Activated CD4-positive, CD25-positive, alpha-beta regulatory T cell treated with anti-CD3 and anti-CD28 coated beads, Interleukin-2, amount 50 U/mL, for 72 hours (primary cell): ENCODE measurements at regions not wholly inside any gene's neighbourhood (a gene's known extent, or its start where the extent isn't known, plus 50 kb on each side); places are given as distances from the start of the nearest gene placed in this dataset.

Source experiments
- DNase-seq: peaks from one replicate; pipeline ENCODE4 v3.0.0; 2021

DNA sequence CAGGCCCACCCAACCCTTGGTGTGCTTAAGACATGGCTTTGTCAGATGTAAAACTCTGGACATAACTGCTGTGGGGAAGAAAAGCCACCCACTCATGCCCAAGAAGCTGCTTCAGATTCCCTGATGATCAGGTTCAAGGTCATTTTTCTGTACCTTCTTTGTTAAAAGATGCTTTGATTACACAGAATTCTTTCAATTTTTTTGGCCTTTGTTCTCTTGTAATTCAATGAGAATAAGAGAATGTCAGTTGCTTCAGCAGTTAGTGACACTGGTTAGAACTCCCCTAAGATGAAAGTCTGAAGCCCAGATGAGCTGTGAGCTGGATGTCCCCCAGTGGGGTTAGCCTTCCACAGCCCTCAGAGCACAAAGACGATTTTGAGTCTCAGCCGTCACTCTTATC, 152.7 kb downstream of the CHRM3 start:
- no peak for DNase-seq

DNA sequence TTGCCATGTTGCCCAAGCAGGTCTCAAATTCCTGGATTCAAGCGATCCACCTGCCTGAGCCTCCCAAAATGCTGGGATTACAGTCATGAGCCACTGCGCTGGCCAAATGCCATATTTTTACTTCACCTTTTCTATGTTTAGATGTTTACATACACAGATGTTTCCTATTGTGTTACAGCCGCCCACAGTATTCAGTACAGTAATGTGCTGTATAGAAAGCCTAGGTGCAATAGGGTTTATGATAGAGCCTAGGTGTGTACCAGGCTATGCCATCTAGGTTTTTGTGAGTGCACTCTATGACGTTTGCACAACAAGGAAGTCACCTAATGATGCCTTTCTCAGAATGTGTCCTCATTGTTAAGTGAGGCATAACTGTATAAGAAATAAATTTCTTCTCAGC, 153.4 kb downstream of the CHRM3 start:
- DNase-seq, result no peak

DNA sequence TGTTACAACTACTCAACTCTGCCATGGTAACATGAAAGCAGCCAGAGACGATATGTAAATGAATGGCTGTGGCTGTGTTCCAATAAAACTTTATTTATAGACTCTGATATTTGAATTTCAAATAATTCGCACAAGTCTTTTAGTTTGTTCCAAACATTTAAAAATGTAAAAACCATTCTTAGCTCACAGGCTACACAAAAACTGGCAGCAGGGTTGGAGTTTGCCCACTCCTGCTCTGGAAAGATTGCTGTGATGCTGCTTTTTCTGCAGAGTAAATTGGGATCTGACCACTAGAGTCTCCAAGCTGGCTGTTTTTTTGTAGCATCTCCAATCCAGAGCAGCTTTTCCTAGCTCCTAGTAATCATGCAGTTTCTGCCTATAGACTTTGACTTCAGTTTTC, 157.5 kb downstream of the CHRM3 start:
- DNase-seq, result no peak

DNA sequence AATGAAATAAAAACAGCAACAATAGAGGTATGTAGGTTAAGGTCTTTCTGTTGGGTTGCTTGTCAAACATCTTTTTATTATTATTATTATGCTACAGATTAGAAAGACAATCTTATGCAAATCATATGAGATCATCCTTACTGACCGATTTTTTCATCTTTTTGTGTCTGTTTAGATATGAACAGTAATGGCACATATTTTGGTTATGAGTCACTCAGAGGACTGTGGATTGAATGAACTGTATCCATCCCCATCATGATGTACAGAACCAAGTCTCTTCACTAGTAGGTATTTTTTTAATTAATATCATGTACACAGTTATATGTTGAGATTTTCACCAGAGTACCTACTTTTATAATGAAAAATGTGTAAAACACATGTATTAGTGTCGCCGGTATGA, 159.1 kb downstream of the CHRM3 start:
- no peak for DNase-seq

DNA sequence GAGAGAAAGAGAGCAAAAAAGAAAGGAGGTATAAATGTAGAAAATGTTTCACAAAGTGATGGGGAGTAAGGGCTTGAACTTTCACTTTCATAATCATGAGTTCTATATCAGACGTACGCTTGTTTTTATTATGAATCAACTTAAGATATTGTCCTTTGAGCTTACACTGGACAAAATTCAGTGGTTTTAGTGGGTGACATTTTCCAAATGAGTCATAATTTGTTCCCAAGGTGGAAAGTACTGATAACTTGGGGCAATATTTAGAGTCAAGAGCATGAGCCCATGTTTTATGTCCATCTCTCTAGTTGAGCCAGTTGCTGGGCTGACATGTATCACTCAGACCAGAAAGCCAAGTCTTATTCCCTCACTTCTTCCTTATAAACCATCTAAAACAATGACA, 161.6 kb downstream of the CHRM3 start:
- no peak for DNase-seq

DNA sequence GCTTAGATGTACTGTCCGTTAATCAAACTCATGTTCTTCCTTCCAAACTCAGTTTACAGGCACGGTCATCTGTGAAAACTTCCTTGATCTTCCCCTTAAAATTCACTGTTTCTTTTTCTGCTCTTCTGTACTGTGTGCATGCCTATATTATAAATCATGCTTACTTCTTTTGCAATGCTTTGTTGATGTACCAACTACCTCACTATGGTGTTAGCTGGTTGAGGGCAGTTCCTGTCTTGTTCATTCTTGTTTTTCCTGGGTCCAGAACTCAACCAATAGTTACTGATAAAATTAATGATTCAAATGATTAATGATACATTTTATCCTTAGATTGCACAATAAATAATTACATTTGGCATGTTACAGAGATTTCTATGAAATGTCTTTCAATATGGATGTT, 163.8 kb downstream of the CHRM3 start:
- DNase-seq, result no peak

DNA sequence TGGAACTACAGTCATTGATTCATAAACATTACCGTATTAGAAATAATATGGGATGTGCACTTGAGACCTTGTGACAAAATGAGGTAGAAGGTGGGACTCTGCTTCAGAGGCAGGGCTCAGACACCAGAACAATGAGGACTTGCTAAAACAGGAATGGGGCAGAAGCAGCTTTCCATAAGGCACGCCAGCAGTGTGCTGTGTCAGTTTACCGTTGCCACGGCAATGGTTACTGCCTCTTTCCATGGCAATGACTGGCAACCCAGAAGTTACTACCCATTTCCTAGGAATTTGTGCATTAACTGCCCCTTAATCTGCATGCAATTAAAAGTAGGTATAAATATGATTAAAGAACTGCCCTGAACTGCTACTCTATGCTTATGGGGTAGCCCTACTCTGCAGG, 169.0 kb downstream of the CHRM3 start:
- DNase-seq, result no peak

DNA sequence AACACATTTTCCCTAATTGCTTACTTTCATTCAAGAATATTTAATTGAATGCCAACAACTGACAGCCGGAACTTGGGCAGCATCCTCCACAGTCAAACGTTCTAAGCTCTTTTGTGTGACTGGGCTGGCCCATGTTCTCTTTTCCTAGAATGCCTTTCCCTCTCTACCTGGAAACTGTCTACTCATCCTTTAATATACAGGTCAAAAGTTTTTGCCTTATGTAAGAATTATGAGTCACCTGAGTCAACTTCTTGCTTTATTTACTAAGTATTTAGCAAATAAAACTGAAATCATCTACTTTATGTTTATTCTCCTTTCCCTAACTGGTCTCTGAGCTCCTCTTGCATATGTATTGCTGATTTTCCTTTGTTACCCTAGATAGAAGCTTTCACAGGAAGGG, 172.2 kb downstream of the CHRM3 start:
- no peak for DNase-seq

DNA sequence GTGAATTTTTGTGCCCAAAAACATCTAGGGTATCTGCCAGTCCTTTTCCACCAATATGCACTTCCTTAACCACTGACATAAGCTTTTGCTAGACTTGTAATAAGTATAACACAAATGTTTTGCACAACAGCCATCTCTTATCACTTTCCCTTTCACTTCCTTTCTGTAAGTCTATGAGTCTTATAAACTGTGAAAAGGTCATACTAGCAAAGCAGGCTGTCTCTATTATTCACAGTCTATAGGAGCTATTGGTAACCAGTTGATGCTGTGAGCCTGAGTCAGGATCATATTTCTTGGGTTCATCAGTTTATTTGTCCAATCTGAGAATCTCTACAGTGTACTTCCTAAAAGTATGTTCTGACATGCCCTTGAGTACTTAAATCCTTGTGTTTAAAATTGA, 172.6 kb downstream of the CHRM3 start:
- no peak for DNase-seq

DNA sequence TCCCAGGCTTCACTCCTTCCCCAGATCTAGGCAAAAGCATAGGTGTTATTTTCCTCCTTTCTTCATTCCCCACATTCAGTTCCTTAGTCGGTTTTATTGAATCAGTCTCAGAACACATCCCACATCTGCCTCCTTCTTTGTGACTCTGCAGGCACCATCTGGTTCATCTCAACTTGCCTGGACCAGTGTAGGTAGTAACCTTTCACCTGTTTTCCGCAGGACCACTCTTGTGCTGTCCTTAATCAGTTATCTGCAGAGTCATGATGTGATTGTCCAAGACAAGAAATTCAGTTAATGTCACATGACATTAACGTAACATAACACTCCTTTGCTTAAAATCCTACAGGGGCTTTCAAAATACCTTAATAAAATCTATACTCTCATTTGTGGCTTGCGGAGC, 174.6 kb downstream of the CHRM3 start:
- no peak for DNase-seq

DNA sequence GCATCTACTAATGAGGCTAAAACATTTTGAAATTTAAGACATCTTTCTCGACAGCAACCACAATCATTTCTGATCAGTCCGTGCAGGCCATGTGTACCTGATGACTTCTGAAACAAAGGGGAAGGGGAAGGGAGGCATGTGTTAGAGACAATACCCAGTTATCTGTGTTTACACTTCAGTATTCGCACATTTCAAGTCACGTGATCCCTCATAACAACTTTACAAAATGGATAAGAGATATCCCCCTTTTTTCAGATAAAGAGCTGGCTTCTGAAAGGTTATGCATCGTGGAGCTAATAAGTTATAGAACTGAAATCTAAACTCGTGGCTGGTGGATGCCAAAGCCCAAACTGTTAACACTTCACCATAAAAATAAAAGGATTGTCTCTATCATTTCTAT, 175.7 kb downstream of the CHRM3 start:
- DNase-seq, result no peak

DNA sequence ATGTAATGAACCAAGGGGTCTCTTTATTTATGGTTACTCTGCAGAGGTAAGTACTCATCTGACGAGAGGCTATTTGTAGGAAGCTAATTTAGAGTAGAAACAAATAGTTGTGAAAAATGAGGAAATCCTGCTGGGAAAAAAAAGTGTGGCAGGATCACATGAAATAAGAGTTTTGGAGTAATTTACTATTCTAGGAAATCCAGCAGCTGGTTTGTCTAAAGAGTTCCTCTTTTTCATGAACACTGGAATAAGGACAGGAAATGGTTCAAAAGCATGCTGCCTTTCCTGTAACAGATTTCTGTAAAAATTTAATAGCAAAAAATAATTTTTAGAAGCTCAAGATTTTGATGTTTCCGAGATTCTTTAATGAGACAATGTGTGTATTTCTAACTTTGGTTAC, 177.3 kb downstream of the CHRM3 start:
- DNase-seq, result no peak

DNA sequence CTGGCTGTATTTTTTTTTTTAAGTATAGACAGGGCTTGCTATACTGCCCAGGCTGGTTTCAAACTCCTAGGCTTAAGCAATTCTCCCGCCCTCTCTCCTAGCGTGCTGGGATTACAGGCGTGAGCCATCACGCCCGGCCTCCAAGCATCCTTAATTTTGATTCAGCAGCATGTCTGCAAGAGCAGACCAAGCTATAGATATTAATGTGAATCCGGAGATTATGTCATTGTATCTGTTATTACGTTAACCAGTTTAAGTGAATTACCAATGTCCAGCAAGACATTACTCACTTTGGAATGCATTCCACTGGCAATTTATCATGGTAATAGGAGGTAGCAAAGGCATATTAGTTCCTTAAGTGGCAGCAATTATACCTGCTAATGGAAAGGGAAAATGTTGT, 179.7 kb downstream of the CHRM3 start:
- DNase-seq, result no peak

DNA sequence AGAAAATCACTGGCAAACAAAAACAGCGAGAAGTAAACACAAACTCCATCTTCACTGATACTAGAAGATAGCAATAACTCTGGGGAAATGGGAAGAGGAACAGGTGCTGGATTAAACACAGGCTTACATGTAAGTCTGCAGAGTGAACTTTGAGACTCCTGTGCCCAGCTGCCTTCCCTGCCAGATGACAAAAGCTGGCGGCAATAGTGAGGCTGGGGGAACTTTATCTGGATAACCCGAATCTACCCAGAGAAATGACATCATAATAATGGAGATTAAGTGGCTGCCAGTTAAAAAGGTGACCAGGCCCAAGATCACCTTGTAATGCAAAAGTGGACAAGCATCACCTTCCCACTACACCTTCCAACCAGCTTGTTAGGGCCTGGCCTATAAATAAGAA, 184.5 kb downstream of the CHRM3 start:
- no peak for DNase-seq

DNA sequence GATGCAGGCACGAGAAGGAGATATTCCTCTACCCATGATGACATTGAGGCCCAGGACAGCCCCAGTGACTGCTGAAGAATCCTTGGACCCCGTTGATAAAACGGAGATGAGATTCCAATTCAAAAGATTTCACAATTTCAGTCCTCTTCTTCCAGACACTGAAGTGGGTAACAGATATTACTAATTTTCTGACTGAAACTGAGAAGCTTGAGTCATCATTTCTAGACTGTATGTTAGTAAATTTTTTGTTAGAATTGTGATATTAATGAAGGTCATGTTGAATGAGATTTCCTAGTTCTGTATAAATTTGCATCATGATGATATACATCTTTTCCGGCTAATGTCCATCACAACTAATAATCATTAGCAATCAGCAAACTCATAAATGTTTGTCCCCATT, 185.8 kb downstream of the CHRM3 start:
- DNase-seq, result no peak

DNA sequence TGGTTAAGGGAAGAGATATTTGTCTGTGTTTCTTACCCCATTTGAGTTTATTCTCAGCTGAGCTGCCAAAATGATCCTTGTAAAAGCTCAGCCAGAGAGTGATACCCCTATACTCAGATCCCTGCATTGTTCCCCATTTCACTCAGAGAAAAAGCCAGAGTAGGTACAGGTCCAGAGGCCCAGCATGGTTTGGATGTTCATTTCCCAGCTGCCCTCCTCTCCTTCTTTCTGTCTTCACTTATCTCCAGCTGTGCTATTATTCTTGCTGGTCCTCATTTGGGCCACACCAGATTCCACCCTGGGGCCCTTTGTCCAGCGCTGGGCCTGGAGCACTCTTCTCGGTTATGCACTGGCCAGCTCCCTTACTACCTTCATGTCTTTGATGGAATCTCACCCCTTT, 187.7 kb downstream of the CHRM3 start:
- DNase-seq, result no peak

DNA sequence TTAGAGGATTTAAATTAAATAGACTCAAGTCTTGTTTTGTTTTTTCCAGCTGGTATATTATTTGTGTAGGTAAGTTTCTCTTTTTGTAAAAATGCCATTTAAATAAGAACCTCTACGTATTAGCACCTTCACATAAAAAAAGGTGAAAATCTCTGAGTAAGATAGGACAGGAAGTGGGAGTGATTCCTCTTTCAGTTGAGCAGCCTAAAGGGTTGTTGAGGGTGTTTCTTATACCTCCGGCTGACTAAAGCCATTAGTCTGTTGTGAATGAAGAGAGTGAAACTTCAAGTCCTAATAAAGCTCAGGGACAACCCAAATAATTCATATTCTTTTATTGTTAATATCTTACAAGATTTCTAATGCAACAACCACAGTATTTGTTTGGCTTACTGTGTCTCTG, 188.7 kb downstream of the CHRM3 start:
- DNase-seq, result no peak

DNA sequence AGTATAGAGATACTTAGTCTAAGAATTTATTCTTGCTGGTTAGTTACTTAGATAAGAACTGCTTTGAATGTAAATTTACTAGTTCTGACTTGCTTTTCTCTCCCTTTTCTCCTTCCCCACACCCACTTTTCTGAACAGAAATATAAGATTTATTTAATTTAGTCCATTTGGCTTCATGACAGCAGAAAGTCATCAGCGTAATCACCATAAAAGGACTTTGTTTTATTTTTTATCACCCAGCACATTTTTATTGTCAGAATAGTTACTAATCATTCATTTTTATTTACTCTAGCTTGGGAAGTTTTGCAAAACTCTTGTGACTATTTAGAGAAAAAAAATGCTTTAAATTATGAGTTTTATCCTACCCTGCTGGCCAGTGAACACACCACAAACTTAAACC, 197.2 kb downstream of the CHRM3 start:
- DNase-seq, result no peak

DNA sequence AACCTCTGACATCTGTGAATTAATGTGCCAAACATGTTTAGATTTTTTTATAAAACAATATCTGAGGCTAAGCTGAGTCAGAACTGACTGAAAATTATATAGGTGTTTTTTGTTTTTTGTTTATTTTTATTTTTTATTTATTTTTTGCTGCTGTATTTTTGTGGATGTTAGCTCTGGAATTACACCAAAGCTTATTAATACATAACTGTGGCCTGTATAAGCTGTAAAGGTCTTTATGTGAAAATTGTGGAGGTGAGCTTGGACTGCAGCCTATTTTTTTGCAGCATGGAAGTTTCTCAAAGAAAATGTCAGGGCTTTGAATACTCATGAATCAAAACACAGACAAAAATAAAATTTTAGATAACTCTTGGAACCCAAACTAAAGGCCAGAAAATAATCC, 199.8 kb downstream of the CHRM3 start:
- DNase-seq, result no peak

DNA sequence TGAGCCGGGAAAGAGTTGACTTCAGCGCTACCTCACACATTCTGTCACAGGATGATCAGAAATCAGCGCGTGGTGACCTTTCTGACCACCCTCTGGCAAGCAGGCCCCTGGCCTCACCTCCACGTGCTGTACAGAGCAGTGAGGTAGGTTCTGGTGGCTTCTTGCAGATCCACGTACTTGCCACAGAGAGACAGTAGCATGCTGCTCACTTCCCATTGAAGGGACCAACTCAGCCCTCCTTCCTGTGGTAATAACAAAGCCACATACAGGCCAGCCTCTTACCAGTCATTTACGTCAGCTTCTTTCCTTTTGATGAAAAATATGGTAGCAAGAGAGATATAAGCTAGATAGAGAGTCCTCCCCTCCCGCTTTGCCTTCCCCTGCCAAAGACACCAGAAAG, 200.7 kb downstream of the CHRM3 start:
- no peak for DNase-seq

DNA sequence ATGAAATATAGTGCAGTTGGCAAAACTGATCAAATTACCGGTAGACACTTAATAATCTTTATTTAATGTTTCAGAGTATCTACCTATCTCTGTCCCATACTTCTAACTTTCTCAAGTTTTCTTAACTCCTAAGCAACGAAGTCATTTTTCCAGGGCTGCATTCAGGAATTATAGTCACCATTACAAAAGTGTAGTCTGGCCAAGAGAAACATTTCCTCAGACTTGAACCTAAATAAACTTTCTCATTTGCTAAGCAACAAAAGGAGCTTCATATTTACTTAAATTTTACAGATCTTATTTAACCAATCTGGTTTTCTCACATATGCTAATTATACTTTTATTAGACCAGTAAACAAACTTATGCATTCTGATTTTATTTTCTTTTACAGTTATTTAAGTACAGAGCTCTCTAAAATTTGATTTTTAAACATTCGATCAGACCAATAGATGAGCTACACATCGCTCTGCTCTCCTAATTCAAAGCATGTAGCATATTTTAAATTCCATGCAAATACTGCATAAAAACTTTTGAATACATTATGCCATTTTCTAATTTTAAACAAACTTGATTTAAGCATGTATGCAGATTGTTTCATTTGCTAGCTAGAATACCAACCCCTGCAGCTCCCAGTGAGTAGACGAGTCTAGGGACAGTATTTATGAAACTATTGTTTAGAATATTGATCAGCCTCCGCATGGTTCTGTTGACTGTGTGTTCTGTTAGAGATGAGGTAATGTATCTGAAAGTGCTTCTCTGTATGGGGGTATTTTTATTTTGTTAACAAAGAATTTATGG, 201.4 kb downstream of the CHRM3 start:
- DNase-seq, result no peak

DNA sequence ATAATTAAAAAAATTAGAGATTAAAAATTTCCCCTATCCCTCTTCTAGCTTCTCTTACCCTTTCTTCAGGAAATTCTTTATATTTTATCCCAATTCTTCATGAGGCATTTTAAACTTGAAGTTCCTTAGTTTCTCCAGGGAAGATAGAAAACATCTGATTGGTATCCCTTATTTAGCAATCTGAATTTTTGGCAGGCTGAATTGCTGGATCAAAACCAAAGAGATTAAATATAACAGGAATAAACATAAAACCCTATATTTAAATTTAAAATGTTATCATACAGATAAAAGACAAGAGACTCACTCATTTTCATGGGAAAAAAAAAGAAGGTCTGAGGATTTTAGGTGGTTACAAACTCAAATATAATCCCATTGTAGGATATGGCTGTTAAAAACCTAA, 204.2 kb downstream of the CHRM3 start:
- DNase-seq, result no peak

DNA sequence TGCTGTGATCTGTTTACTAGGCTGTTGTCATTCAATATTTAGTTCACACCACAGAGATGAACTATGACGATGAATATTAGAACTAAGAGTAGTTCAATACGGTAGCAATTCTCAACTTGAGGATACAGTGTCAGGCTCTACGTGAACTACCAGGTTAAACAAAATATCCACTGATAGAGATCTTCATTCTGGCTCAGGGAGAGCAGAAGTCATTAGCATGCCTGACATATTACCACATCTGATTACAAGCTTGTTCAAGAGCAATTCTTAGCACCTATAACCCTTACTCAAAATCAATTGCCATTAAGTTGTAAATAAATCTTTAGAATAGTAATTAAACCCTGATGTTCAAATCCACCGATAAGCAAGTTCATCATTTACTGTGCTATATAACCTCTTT, 207.2 kb downstream of the CHRM3 start:
- DNase-seq, result no peak

DNA sequence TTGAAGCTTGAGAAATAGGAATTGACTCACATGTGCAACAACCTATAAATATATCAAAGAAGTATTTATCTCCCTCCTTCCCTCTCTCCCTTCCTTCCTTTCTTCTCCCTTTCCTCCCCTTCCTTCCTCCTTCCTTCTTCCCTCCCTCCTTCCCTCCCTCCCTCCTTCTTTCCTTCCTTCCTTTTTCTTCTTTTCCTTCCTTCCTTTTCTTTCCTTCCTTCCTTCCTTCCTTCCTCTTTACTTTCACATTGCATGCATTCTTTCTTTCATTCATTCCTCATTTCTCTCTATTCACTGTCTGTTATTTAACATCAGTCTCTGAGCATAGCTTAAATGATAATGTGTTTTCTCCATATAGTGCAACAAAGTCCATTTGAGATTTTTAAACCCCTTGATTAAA, 214.2 kb downstream of the CHRM3 start:
- DNase-seq, result no peak

DNA sequence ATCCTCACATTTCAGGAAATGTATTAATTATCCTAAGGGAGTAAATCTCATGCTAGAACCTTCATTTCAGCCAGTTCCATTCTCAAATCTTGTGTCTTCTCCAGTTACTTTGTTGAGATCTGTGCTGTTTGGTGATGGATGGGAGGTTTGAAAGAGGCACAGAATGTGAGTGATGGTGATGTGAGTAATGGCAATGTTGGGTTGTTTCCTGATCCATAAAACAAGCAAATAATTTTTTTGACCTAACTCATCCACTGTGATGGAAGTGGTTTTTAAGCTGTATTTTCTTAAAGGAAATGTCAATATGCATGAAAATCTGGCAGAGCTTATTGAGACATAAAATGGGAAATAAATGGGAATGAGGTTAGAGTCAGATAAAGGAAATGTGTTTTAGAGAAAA, 214.7 kb downstream of the CHRM3 start:
- no peak for DNase-seq

DNA sequence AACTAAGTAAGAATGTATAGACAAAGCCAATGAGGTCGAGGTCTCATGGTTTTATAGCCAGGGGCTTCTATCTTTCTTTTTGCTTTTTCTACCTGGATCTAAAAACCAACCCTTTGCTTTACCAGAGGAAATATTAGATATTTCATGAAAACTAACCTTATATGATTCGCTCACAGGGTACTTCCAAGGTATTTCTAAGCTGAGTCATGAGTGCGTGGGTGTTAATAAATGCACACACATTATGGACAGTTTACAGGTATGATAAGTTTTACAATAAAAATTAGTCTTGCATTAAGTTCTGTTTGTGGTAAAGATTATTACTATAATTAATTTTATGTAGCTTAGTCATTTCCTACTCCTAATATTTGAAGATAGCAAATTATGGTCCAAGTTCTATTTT, 217.2 kb downstream of the CHRM3 start:
- no peak for DNase-seq
